RWPE2 (cell line): ENCODE measurements at regions not wholly inside any gene's neighbourhood (a gene's known extent, or its start where the extent isn't known, plus 50 kb on each side); places are given as distances from the start of the nearest gene placed in this dataset.

Experiments
- ATAC-seq: fragments of 200-7000 bp; cut with Tn5 transposase; 3 replicates; pipeline ENCODE4 v1.9.1; 2021; ENCODE audit warnings: low read depth
- DNase-seq: peaks from one replicate; pipeline ENCODE4 v3.0.0-alpha.2; 2020; ENCODE audit warnings: low spot score
- H3K27ac ChIP-seq: fragments of 450-650 bp; 2 replicates; pipeline ENCODE4 v1.5.1; 2017; ENCODE audit warnings: mild to moderate bottlenecking; ENCODE audit not compliant: poor library complexity, severe bottlenecking
- H3K27me3 ChIP-seq: fragments of 250-450 bp; sonication (Bioruptor Pico); 2 replicates; pipeline ENCODE4 v1.5.1; 2021; ENCODE audit warnings: mild to moderate bottlenecking, moderate library complexity; ENCODE audit not compliant: insufficient read depth, poor library complexity, severe bottlenecking
- H3K36me3 ChIP-seq: fragments of 250-450 bp; sonication (Bioruptor Pico); 2 replicates; pipeline ENCODE4 v1.5.1; 2020; ENCODE audit warnings: low read depth, mild to moderate bottlenecking, moderate library complexity
- H3K4me1 ChIP-seq: fragments of 250-450 bp; sonication (Bioruptor Pico); 2 replicates; pipeline ENCODE4 v1.5.1; 2021; ENCODE audit warnings: mild to moderate bottlenecking, moderate library complexity; ENCODE audit not compliant: insufficient read depth, poor library complexity, severe bottlenecking
- H3K4me3 ChIP-seq: fragments of 250-450 bp; sonication (Bioruptor Pico); 2 replicates; pipeline ENCODE4 v1.5.1; 2021; ENCODE audit warnings: mild to moderate bottlenecking, moderate library complexity; ENCODE audit not compliant: severe bottlenecking
- H3K9me3 ChIP-seq: fragments of 250-450 bp; sonication (Bioruptor Pico); 2 replicates; pipeline ENCODE4 v1.5.1; 2021; ENCODE audit warnings: mild to moderate bottlenecking, moderate library complexity; ENCODE audit not compliant: severe bottlenecking
- TF ChIP-seq, protein P1 (sequence below): fragments of 450-650 bp; IDR thresholded peaks from one replicate; pipeline ENCODE4 v1.5.1; 2017; ENCODE audit warnings: mild to moderate bottlenecking, moderate library complexity; ENCODE audit not compliant: poor library complexity, severe bottlenecking

DNA sequence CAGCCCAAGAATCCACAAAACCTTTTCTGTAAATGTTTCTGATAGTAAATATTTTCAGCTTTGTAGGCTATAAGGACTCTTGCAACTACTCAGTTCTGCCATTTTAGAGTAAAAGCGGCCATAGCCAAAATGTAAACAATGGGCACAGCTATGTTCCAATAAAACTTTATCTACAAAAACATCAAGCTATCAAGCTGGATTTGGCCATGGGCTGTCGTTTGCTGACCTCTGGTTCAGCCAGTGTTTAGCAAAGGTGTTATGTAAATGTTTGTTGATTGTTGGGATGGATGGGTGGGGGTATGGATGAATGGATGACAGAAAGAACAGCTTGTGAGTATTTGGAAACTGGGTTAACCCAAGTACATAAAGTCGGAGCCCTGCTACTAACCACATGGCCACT lies 111.1 kb upstream of the VRK1 start:
- H3K4me3 ChIP-seq, result no peak overlapping the region
- H3K27me3 ChIP-seq, result peaks cover 7% of the 10 kb centered on the region
- H3K4me1 ChIP-seq, result no peaks in the 10 kb centered on the region
- DNase-seq (no peak), ATAC-seq (no peak)
- TF ChIP-seq, protein P1, sequence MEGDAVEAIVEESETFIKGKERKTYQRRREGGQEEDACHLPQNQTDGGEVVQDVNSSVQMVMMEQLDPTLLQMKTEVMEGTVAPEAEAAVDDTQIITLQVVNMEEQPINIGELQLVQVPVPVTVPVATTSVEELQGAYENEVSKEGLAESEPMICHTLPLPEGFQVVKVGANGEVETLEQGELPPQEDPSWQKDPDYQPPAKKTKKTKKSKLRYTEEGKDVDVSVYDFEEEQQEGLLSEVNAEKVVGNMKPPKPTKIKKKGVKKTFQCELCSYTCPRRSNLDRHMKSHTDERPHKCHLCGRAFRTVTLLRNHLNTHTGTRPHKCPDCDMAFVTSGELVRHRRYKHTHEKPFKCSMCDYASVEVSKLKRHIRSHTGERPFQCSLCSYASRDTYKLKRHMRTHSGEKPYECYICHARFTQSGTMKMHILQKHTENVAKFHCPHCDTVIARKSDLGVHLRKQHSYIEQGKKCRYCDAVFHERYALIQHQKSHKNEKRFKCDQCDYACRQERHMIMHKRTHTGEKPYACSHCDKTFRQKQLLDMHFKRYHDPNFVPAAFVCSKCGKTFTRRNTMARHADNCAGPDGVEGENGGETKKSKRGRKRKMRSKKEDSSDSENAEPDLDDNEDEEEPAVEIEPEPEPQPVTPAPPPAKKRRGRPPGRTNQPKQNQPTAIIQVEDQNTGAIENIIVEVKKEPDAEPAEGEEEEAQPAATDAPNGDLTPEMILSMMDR, result no peak
- H3K36me3 ChIP-seq, result no peaks in the 10 kb centered on the region
- H3K27ac ChIP-seq, result no peak overlapping the region
- H3K9me3 ChIP-seq, result no peaks in the 10 kb centered on the region

DNA sequence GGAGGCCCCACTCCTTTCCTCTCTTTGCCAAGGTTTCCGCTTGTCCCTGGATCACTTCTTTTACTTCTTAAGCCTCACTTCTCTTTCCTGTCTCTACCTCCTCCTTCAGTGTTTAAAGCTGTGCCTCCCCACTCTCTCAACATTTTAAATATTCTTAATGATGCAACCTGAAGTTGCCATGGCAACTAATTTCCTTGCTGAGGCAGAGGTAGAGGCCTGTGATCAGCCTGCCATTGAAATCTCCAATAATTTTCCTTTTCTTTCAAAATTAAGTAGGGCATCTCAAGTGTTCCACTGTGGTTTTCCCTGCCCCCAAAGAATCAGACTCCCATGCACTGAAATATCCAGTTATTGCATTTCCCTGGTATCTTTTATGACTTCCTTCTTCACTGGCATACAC lies 108.6 kb upstream of the VRK1 start:
- TF ChIP-seq, protein P1, result no peak
- no peak for DNase-seq
- ATAC-seq, result no peak

DNA sequence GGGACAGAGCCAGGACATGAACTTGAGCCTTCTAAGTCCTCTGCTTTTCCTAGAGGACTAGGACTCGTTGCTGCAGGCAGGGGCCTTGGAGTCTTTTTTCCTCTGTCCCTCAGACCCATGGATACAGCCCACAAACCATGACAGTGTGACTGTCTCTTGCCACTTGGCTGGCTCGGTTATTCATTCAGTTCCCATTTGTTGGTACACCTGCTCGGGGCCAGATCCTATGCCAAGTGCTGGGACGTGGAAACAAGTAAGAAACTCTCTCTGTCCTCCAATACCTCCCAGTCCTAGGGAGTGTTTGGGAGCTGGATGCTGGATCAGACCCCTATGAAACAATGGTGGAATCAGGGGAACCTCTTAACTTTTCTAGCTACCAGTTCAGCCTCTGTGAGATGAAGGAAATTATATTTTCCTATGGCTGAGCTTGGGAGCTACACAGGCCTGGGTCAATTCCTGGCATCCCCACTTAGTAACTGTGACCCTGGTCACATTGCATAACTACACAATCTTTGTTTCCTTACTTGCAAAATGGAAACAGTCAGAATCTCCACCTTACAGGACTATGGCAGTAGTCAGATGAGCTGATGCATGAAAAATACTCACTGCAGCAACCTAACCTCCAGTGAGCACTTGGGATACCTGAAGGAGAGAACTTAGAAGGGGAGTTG lies 106.3 kb upstream of the VRK1 start:
- no peaks in the 10 kb centered on the region for H3K4me1 ChIP-seq
- H3K27me3 ChIP-seq, result peaks cover 7% of the 10 kb centered on the region
- DNase-seq (no peak), ATAC-seq (no peak)
- no peaks in the 10 kb centered on the region for H3K9me3 ChIP-seq
- H3K27ac ChIP-seq, result no peak overlapping the region
- no peaks in the 10 kb centered on the region for H3K36me3 ChIP-seq
- TF ChIP-seq, protein P1, result no peak
- no peak overlapping the region for H3K4me3 ChIP-seq

More for the DNA sequence above, 108.6 kb upstream of the VRK1 start:
- H3K9me3 ChIP-seq, result no peaks in the 10 kb centered on the region
- H3K36me3 ChIP-seq, result no peaks in the 10 kb centered on the region
- no peak overlapping the region for H3K4me3 ChIP-seq
- H3K4me1 ChIP-seq, result no peaks in the 10 kb centered on the region
- no peak overlapping the region for H3K27ac ChIP-seq
- peaks cover 7% of the 10 kb centered on the region for H3K27me3 ChIP-seq

GRCh38 chr14:96693252-96693820 lies 103.8 kb upstream of the VRK1 start:
- peaks cover 4% of the 10 kb centered on the region for H3K27me3 ChIP-seq
- TF ChIP-seq, protein P1, result no peak
- H3K4me3 ChIP-seq, result no peak overlapping the region
- H3K9me3 ChIP-seq, result no peaks in the 10 kb centered on the region
- no peaks in the 10 kb centered on the region for H3K4me1 ChIP-seq
- ATAC-seq (no peak), DNase-seq (no peak)
- no peak overlapping the region for H3K27ac ChIP-seq
- H3K36me3 ChIP-seq, result no peaks in the 10 kb centered on the region

DNA sequence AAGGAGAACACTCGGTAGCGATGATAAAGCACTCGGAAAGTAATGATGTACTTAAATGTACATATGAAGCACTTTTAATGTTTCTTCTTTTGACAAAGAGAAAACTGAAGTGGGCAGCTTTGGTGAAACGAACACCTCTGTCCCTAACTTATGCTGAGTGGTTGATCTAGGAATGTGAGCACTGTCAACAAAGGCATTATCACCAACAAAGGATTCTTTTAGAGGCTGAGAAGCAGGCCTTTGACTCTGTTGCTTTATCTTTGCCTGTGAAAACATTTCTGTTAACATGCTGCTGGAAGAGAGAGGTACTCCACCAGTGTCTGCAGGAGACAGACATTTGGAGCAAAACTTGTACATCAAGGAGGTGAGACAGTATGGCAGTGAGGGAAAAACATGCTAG lies 103.2 kb upstream of the VRK1 start:
- H3K4me3 ChIP-seq, result no peak overlapping the region
- H3K9me3 ChIP-seq, result no peaks in the 10 kb centered on the region
- ATAC-seq (no peak), DNase-seq (no peak)
- TF ChIP-seq, protein P1, result no peak
- no peaks in the 10 kb centered on the region for H3K36me3 ChIP-seq
- H3K4me1 ChIP-seq, result no peaks in the 10 kb centered on the region
- peaks cover 4% of the 10 kb centered on the region for H3K27me3 ChIP-seq
- no peak overlapping the region for H3K27ac ChIP-seq
